ENCODE measurements at regions not wholly inside any gene's neighbourhood (a gene's known extent, or its start where the extent isn't known, plus 50 kb on each side); places are given as distances from the start of the nearest gene placed in this dataset.
"Not testable (repeated sequence)": the region's sequence is repeated elsewhere in the genome, so short reads cannot be mapped to it uniquely, and the experiment has no call there.

DNA sequence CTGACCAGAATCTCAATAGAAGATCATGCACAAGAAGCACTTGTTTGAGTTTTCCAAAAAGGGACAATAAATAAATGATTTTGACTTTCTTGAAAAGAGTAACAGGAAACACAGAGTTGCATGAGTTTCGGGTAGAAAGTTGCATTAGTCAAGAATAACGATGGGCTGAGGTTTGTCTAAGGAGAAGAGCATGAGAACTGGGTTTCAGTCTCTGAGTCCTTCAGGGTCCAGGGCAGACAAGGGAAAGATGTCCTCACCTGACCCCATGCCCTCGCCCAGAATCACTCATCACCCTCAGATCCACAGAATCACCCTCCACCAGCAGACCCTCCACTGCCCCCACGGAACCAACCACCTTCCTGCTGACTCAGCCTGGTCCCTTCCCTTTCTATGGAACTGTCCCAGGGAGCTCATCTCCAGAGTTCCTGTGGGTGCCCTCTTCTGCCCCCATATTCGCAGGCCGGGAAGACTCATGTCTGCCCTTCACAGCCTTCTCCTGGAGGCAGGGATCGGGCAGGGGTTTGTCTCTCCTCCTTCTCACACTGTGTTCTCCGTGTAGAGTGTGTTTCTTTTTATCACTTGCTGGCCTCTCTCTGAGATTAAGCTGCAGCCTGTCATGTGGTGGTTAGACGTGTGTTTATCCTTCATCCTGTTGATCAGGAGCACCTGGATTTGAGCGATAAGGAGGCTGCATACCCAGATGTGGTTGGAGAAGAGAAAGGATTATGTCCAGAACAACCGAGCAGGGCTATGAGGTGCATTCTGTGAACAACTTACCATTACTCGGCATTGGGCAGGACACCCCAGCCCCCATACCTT lies 442.6 kb downstream of the MAT2B start:
- no peak for DNase-seq (ENCODE audit: low read depth)

DNA sequence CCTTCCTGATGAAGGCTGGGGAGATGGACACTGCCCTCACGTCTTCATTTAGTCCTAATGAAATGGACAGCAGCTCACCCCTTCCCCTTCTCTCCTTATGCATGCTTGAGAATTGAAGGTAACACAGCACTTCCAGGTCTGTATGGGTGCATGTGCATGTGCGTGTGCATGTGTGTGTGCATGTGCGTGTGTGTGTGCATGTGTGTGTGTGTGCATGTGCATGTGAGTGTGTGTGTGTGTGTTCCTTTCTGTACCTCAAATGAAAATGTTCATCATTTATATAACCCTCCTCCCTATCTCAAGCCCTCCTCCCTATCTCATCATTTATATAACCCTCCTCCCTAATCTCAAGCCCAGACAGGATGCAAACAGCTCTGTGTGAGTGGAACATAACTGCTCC lies 444.8 kb downstream of the MAT2B start:
- no peak for DNase-seq (ENCODE audit: low read depth)

DNA sequence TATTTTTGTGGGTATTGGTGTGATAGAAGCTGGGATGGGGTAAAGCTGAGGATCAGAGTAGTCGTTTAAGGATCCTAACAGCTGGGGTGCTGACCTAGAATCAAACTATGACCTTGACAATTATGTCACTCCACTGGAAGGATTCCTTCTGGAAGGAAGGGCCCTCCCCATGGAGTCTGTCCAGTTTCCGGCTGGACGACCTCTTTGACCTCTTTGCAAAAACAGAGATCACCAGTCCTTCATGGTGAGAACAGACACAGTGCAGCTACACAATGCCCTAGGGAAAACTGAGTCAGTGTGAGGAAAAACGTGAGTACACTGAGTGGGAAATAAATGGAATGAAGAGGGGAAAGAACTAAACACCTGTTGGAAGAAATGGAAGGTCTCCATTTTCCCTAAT lies 445.6 kb downstream of the MAT2B start:
- DNase-seq (ENCODE audit: low read depth): no peak

GRCh38 chr5:163953901-163954300 lies 448.5 kb downstream of the MAT2B start:
- DNase-seq (ENCODE audit: low read depth): no peak

- not testable (repeated sequence) for DNase-seq (ENCODE audit: low read depth)
Measured at GRCh38 chr5:163961230-163961629, 455.8 kb downstream of the MAT2B start.

- DNase-seq (ENCODE audit: low read depth): peak; percentile 14
Measured at GRCh38 chr5:163963881-163964280, 458.5 kb downstream of the MAT2B start.

GRCh38 chr5:163964671-163965070 lies 459.3 kb downstream of the MAT2B start:
- DNase-seq (ENCODE audit: low read depth): no peak

DNA sequence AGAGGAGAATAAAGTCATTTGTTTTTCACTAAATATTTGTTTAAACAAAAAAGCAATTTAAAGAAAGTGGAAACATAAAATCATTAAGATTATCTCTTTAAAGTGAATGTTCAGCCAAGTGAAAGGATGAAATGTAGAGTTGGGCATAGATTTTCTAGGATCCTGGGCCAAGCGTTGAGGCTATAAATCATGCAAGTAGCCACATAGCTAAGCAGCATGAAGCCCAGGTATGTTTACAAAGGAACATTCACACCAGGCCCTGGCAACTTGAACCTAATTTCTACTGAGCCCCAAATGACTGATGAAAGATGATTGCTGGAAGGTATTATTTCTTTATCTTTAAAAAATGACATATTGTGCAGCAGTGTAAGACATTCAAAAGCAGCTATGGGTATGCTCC lies 461.8 kb downstream of the MAT2B start:
- DNase-seq (ENCODE audit: low read depth): no peak

GRCh38 chr5:163968651-163969050 lies 463.2 kb downstream of the MAT2B start:
- DNase-seq (ENCODE audit: low read depth): no peak

DNA sequence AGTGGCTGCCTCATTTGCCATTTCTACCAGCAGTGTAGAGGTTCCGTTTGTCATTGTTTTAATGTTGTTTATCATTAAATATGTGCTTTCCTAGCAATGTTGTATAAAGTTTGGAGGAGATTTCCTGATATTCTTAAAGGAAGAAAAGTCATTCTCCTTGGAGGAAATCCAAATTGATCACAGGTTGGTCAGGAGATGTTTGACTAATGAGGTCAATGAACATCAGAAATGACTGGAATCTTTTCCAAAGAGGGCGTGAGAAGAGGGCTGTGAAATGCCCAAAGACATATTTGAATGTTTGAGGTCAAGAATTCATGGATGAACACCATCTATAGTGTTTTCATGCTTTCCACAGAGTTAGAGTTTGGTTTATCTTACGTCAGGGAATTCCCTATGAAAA lies 471.3 kb downstream of the MAT2B start:
- no peak for DNase-seq (ENCODE audit: low read depth)

DNA sequence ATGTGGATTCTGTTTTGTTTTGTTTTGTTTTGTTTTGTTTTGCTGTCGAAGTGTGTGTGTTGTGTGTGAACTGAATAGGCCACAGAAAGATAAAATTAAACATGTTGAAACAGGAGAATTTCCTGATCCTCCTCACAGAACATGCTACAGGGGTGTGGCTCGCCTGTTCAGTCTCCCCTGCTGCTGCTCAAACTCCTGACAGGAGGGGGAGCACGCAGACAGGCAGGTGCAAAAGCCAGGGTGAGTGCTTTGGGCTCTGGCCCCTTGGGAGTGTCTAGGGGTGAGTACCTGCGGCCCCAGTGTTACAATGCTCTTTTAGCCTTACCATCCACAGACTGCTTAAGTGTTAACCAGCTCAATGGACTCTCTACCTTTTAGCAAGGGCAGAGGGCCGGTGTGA lies 473.5 kb downstream of the MAT2B start:
- DNase-seq (ENCODE audit: low read depth): no peak

- no peak for DNase-seq (ENCODE audit: low read depth)
Measured at GRCh38 chr5:163988566-163988965, 483.1 kb downstream of the MAT2B start.

- DNase-seq (ENCODE audit: low read depth): no peak
Measured at GRCh38 chr5:163993126-163993525, 487.7 kb downstream of the MAT2B start.

- no peak for DNase-seq (ENCODE audit: low read depth)
Measured at GRCh38 chr5:163995206-163995605, 489.8 kb downstream of the MAT2B start.

- DNase-seq (ENCODE audit: low read depth): no peak
Measured at GRCh38 chr5:163997965-163998364, 492.5 kb downstream of the MAT2B start.

GRCh38 chr5:164000241-164000640 lies 494.8 kb downstream of the MAT2B start:
- DNase-seq (ENCODE audit: low read depth): no peak

- DNase-seq (ENCODE audit: low read depth): no peak
Measured at GRCh38 chr5:164000819-164001218, 495.4 kb downstream of the MAT2B start.

DNA sequence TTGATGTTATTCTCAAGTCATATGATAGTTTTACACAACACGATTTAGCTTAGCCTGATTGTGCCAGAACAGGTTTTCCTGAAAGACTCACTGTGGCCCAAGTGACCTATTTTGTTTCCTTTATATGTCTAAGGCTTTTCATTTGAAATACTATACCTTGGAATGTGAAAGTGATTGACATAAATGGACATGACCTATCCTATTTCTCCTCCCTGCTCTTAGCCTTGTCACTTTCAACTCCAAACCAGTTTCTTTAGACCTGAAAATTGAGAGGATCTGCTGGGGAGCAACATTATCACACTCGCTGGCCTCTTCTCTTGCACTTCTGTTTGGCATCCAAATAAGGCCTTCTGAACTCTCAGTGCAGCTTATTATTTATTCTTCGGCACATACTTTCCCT lies 496.8 kb downstream of the MAT2B start:
- DNase-seq (ENCODE audit: low read depth): no peak

DNA sequence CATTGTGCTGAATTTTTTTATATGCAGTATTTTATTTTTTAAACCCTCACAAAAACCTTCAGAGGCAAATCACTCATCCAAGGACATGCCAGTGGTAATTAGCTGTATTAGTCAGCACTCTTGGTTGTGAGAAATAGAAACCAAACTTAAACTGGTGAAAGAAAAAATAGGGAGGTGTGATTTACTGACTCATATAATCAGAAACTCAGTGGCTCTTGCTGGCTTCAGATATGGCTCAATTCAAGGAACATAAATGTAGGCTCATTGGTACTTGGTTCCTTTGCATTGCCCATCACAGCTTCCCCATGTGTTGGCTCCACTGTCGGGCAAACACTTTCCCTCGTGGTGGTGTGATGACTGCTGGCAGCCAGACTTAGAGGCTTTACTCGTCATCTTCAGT lies 497.2 kb downstream of the MAT2B start:
- peak; percentile 0 for DNase-seq (ENCODE audit: low read depth)

- DNase-seq (ENCODE audit: low read depth): no peak
Measured at GRCh38 chr5:164005071-164005470, 499.7 kb downstream of the MAT2B start.

GRCh38 chr5:164007064-164007463 lies 501.6 kb downstream of the MAT2B start:
- no peak for DNase-seq (ENCODE audit: low read depth)

DNA sequence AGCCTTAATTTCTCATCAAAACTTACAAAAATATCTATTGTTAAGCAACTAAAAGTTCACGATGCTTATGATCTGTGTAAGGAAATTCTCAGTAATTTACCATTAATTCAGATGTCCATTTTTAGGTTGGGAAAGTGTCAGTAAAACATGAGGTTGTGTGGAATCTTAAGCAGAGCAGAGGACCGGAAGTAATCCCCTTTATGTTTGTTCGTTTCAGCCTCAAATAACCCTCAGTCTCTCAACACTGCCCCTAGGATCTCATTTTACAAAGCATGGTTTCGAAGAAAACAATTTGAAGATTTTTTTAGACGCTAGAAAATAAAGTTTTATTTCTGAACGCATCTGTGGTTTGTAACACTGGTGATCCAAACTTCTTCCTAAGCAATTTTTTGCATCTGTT lies 504.2 kb downstream of the MAT2B start:
- no peak for DNase-seq (ENCODE audit: low read depth)

GRCh38 chr5:164010900-164011299 lies 505.5 kb downstream of the MAT2B start:
- DNase-seq (ENCODE audit: low read depth): no peak

- DNase-seq (ENCODE audit: low read depth): no peak
Measured at GRCh38 chr5:164012371-164012770, 507.0 kb downstream of the MAT2B start.

Measured in LHCN-M2 (cell line).